Esophagus muscularis mucosa (tissue), 3 donors: ENCODE measurements at regions not wholly inside any gene's neighbourhood (a gene's known extent, or its start where the extent isn't known, plus 50 kb on each side); places are given as distances from the start of the nearest gene placed in this dataset.

Experiments
- POLR2A ChIP-seq: fragments of 450-650 bp; IDR thresholded peaks from one replicate; pipeline ENCODE4 v1.6.1; 2017; ENCODE audit warnings: antibody characterized with exemption, moderate library complexity, mild to moderate bottlenecking, low read depth
- TF ChIP-seq, protein P1 (sequence below), 3 experiments: fragments of 200-600 bp in 2 of 3; fragments of 450-650 bp in 1 of 3; sonication (generic) in 2 of 3; IDR thresholded peaks; one replicate each; pipeline ENCODE4 v1.5.1; 2017 to 2019; ENCODE audit warnings: antibody characterized with exemption in 3 of 3, mild to moderate bottlenecking in 2 of 3, moderate library complexity in 1 of 3

DNA sequence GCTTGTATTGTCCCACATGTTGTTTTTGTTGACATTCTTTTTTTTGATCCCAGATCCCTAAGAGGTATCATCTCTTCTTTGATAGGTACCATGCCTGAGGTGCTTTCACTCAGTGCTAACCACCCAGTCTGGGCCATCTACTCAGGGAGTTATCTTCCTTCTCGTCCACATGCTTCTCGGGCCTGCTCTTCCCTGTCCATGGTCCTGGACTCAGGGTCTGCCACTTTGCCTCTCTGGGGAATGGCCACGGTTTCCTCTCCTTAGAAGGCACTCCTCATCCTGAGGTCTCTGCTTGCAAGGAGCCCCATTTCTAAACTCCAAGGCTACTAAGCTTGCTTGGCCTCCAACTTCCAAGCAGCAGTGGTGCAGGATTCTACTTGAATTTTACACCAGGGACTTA lies 227.0 kb upstream of the NCAM1 start:
- TF ChIP-seq, protein P1, sequence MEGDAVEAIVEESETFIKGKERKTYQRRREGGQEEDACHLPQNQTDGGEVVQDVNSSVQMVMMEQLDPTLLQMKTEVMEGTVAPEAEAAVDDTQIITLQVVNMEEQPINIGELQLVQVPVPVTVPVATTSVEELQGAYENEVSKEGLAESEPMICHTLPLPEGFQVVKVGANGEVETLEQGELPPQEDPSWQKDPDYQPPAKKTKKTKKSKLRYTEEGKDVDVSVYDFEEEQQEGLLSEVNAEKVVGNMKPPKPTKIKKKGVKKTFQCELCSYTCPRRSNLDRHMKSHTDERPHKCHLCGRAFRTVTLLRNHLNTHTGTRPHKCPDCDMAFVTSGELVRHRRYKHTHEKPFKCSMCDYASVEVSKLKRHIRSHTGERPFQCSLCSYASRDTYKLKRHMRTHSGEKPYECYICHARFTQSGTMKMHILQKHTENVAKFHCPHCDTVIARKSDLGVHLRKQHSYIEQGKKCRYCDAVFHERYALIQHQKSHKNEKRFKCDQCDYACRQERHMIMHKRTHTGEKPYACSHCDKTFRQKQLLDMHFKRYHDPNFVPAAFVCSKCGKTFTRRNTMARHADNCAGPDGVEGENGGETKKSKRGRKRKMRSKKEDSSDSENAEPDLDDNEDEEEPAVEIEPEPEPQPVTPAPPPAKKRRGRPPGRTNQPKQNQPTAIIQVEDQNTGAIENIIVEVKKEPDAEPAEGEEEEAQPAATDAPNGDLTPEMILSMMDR (IDR thresholded peaks at IDR 0.05), result no peak
- TF ChIP-seq POLR2A, result no peak
